ENCODE measurements at regions not wholly inside any gene's neighbourhood (a gene's known extent, or its start where the extent isn't known, plus 50 kb on each side); places are given as distances from the start of the nearest gene placed in this dataset.

- TF ChIP-seq CTCF (tag by site-specific recombination; IDR thresholded peaks at IDR 0.05) (no peak), PATZ1 (tag by site-specific recombination; IDR thresholded peaks at IDR 0.05) (no peak), ZBTB17 (tag by site-specific recombination; IDR thresholded peaks at IDR 0.05) (no peak), GLIS2 (tag by site-specific recombination; IDR thresholded peaks at IDR 0.05) (no peak), ZNF704 (tag by site-specific recombination; IDR thresholded peaks at IDR 0.05) (no peak), ZBTB11 (tag by site-specific recombination; conservative IDR thresholded peaks at IDR 0.05; ENCODE audit: low read depth) (no peak), ZNF202 (tag by site-specific recombination; IDR thresholded peaks at IDR 0.05; ENCODE audit: borderline replicate concordance) (no peak), ZNF2 (tag by site-specific recombination; IDR thresholded peaks at IDR 0.05) (no peak)
These were observed 70.0 kb upstream of the FRG1 start for GRCh38 chr4:189870511-189871234.
